Tibial artery (tissue), 4 donors: ENCODE measurements at regions not wholly inside any gene's neighbourhood (a gene's known extent, or its start where the extent isn't known, plus 50 kb on each side); places are given as distances from the start of the nearest gene placed in this dataset.

Source experiments
- DNase-seq, 2 donors: peaks; one replicate each; pipeline ENCODE4 v3.0.0-alpha.2; 2019
- H3K27ac ChIP-seq, 2 donors: fragments of 200-600 bp; sonication (generic) in 1 of 2; 1 replicate in 1 of 2; 2 replicates in 1 of 2; pipeline ENCODE4 v1.5.1; 2018 to 2019; ENCODE audit warnings: mild to moderate bottlenecking in 1 of 2
- H3K27me3 ChIP-seq, 2 donors: fragments of 200-600 bp; sonication (generic) in 1 of 2; one replicate each; pipeline versions ENCODE4 v1.5.1 to v1.6.0; 2016 to 2019
- H3K36me3 ChIP-seq, 3 donors: fragments of 200-600 bp; sonication (generic) in 2 of 3; one replicate each; pipeline ENCODE4 v1.5.1; 2016 to 2019; ENCODE audit warnings: mild to moderate bottlenecking in 2 of 3
- H3K4me1 ChIP-seq, 4 donors: fragments of 200-600 bp; sonication (generic) in 2 of 4; 1 replicate in 3 of 4; 2 replicates in 1 of 4; pipeline ENCODE4 v1.5.1; 2016 to 2019
- H3K4me3 ChIP-seq, 2 donors: fragments of 200-600 bp; sonication (generic) in 1 of 2; 1 replicate in 1 of 2; 2 replicates in 1 of 2; pipeline ENCODE4 v1.5.1; 2018 to 2019; ENCODE audit warnings: mild to moderate bottlenecking in 2 of 2
- H3K9me3 ChIP-seq, 3 donors: fragments of 200-600 bp; sonication (generic) in 1 of 3; one replicate each; pipeline ENCODE4 v1.5.1; 2016 to 2019
- CTCF ChIP-seq, 2 experiments: fragments of 200-600 bp in 1 of 2; fragments of 450-650 bp in 1 of 2; IDR thresholded peaks; one replicate each; pipeline ENCODE4 v1.5.1; 2017 to 2019; ENCODE audit warnings: antibody characterized with exemption in 2 of 2, mild to moderate bottlenecking in 1 of 2, moderate library complexity in 1 of 2
- intact Hi-C: fragments of 100-400 bp; cut with DNase I; formaldehyde crosslinking; loops from one replicate; pipeline ENCODE4 v1.15.0; 2023; ENCODE audit warnings: low total_unique reads

GRCh38 chr6:11640486-11640885 lies 102.9 kb downstream of the TMEM170B start:
- intact Hi-C loops: loop anchor here (10.0 kb wide), 1 partner anchor 46 kb away; no protein-coding TSS in a partner anchor
- no peak for TF ChIP-seq CTCF (IDR thresholded peaks at IDR 0.05)
- Histone ChIP-seq H3K4me3 (no peak overlapping the region), H3K27ac (no peak overlapping the region), H3K9me3 (no peaks in the 10 kb centered on the region), H3K27me3 (no peaks in the 10 kb centered on the region), H3K4me1 (peaks cover 0 to 36% (median 12%) of the 10 kb centered on the region in 4 donors), H3K36me3 (no peaks in the 10 kb centered on the region)
- no peak for DNase-seq

- intact Hi-C loops: loop anchor here (10.0 kb wide), 1 partner anchor 49 kb away; no protein-coding TSS in a partner anchor
- peaks cover 0 to 40% (median 9%) of the 10 kb centered on the region in 4 donors for H3K4me1 ChIP-seq
- TF ChIP-seq CTCF (IDR thresholded peaks at IDR 0.05): no peak
Measured at GRCh38 chr6:11644071-11644470, 106.5 kb downstream of the TMEM170B start.

GRCh38 chr6:11644601-11645000 lies 107.1 kb downstream of the TMEM170B start:
- DNase-seq: no peak
- Histone ChIP-seq H3K27me3 (no peaks in the 10 kb centered on the region), H3K36me3 (no peaks in the 10 kb centered on the region), H3K4me3 (no peak overlapping the region), H3K27ac (no peak overlapping the region), H3K9me3 (no peaks in the 10 kb centered on the region), H3K4me1 (peaks cover 0 to 36% (median 9%) of the 10 kb centered on the region in 4 donors)
- intact Hi-C loops: loop anchor here (10.0 kb wide), 1 partner anchor 50 kb away; no protein-coding TSS in a partner anchor
- no peak for TF ChIP-seq CTCF (IDR thresholded peaks at IDR 0.05)

More at GRCh38 chr6:11644071-11644470, 106.5 kb downstream of the TMEM170B start:
- Histone ChIP-seq H3K36me3 (no peaks in the 10 kb centered on the region), H3K9me3 (no peaks in the 10 kb centered on the region), H3K27ac (no peak overlapping the region), H3K4me3 (no peak overlapping the region), H3K27me3 (no peaks in the 10 kb centered on the region)
- no peak for DNase-seq

GRCh38 chr6:11645016-11645415 lies 107.5 kb downstream of the TMEM170B start:
- Histone ChIP-seq H3K36me3 (no peaks in the 10 kb centered on the region), H3K27ac (no peak overlapping the region), H3K4me3 (no peak overlapping the region), H3K9me3 (no peaks in the 10 kb centered on the region), H3K27me3 (no peaks in the 10 kb centered on the region), H3K4me1 (peaks cover 0 to 32% (median 8%) of the 10 kb centered on the region in 4 donors)
- no peak for DNase-seq
- TF ChIP-seq CTCF (IDR thresholded peaks at IDR 0.05): no peak
- intact Hi-C loops: loop anchor here (10.0 kb wide), 1 partner anchor 50 kb away; no protein-coding TSS in a partner anchor

- intact Hi-C loops: loop anchor here (10.0 kb wide), 1 partner anchor 54 kb away; no protein-coding TSS in a partner anchor
- H3K27me3 ChIP-seq: no peaks in the 10 kb centered on the region
- TF ChIP-seq CTCF (IDR thresholded peaks at IDR 0.05): no peak
- H3K36me3 ChIP-seq: no peaks in the 10 kb centered on the region
- no peak for DNase-seq
- no peak overlapping the region for H3K4me3 ChIP-seq
- H3K4me1 ChIP-seq: peaks cover 0 to 26% (median 5%) of the 10 kb centered on the region in 4 donors
- no peaks in the 10 kb centered on the region for H3K9me3 ChIP-seq
- no peak overlapping the region for H3K27ac ChIP-seq
Measured at GRCh38 chr6:11648436-11648775, 110.9 kb downstream of the TMEM170B start.

- H3K27ac ChIP-seq: no peak overlapping the region
- no peak overlapping the region for H3K4me3 ChIP-seq
- no peaks in the 10 kb centered on the region for H3K27me3 ChIP-seq
- peaks cover 0 to 30% (median 5%) of the 10 kb centered on the region in 4 donors for H3K4me1 ChIP-seq
- no peaks in the 10 kb centered on the region for H3K36me3 ChIP-seq
- no peak for DNase-seq
- H3K9me3 ChIP-seq: no peaks in the 10 kb centered on the region
- intact Hi-C loops: loop anchor here (10.0 kb wide), 1 partner anchor 54 kb away; no protein-coding TSS in a partner anchor
- TF ChIP-seq CTCF (IDR thresholded peaks at IDR 0.05): no peak
Measured at GRCh38 chr6:11648889-11649288, 111.3 kb downstream of the TMEM170B start.
